HG03342 (cell line): ENCODE measurements at regions not wholly inside any gene's neighbourhood (a gene's known extent, or its start where the extent isn't known, plus 50 kb on each side); places are given as distances from the start of the nearest gene placed in this dataset.

Source experiments
- ATAC-seq: cut with Tn5 transposase; IDR thresholded peaks from one replicate; pipeline ENCODE4 v1.9.1; 2021; ENCODE audit warnings: mild to moderate bottlenecking, moderate library complexity; ENCODE audit not compliant: unreplicated experiment

DNA sequence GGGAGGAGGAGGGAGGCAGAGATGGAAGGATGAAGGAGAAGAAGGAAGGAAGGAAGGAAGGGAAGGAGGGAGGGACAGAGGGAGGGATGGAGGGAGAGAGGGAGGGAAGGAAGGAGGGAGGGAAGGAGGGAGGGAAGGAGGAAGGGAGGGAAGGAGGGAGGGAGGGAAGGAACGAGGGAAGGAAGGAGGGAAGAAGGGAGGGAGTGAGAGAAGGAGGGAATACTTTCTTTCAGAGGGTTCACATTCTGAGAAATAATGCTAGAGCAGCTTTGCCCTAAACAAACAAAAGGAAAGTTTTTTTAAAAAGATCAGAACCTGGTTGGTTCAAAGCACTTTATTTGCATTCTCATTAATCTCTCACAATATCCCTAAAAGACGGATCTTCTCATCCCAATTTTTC is 96.1 kb upstream of the NXT1 start:
- ATAC-seq: no peak

DNA sequence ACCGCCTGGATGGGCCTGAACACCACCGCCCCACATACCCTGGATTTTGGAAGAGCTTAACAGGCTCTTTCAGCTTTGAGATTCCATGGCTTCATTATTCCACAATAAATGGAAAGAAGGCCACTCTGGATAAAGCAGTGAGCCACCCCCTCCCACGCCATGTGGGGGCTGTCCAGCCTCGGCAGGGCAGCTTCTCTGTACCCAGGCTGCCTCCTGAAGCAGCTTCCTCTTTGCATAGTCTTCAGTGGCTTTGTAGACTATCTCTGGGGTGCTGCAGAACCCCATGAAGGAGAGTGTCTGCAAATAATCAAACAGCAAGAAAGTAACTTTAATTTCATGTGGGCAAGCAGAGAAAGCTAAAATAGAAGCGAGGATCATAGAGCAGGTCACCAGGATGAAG is 96.6 kb upstream of the NXT1 start:
- no peak for ATAC-seq

DNA sequence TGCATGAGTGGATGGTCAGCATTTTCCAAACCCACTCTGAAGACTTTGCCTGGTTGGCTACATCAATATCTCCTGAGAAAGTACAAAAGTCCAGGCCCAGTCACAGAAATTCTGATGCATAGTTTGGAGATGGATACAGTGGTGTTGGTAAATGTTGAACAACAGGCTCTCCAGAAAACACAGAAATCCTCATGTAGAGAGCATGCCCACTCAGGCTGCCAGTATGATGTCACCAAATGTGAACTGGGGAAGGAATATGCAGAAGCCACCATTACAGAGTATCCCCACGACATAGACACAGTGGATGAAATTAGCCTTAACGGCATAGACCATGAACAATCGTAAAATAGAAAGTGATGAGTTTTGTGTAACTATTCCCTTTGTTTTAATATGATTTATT is 97.1 kb upstream of the NXT1 start:
- no peak for ATAC-seq

DNA sequence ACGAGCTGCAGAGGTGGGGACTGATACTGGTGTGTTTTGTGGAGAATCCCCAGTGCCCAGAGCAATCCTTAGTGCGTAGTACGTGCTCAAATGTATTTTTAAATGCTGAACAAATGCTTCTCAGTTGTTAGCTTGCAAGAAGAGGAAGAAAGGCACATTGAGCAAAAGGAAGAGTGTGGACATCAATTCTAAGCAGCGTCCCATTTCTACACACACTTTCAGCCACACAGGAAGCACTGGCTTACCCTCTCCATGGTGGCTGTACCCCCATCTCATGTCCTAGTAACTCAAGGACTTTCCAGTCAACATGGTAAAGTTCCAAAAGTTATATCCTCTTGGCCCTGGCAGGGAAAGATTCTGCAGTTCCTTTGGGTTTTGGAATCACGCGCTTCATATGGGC is 98.8 kb upstream of the NXT1 start:
- no peak for ATAC-seq

DNA sequence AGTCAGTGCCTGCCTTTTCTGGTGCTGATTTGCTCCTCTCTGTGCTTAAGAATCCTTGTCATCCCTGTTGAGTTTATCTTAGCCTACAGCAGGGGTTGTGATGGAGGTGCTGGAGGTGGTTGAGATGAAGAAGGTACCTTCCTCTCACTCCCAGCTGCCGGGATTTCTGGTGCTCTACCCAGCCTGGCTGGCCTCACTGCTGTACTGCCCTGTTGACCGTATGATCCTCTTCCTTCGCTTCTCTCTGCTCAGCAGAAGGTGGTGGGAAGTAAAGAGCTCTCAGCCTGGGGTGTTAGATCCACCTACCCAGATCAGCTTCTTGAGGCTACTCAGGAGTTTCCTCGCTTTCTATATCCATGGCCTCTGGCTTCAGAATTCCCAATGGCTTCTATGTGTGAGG is 101.0 kb upstream of the NXT1 start:
- no peak for ATAC-seq

DNA sequence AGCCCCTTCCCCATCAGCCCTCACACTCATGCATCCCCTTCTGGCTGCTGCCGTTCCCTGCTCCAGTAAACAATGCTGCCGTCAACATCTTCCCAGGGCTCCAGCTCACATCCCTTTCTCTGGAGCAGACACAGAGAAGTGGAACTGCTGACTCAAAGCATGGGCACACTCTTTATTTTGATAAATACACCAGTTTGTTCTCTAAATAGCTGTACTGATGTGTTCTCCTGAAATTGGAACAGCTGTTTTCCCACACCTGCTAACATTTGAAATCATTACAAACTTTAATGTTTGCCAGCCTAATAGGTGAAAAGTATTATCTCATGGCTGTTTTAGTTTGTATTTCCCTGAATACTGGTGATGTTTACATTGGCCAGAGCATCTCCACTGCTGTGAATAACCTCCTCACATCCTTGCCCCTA is 102.1 kb upstream of the NXT1 start:
- ATAC-seq: no peak

DNA sequence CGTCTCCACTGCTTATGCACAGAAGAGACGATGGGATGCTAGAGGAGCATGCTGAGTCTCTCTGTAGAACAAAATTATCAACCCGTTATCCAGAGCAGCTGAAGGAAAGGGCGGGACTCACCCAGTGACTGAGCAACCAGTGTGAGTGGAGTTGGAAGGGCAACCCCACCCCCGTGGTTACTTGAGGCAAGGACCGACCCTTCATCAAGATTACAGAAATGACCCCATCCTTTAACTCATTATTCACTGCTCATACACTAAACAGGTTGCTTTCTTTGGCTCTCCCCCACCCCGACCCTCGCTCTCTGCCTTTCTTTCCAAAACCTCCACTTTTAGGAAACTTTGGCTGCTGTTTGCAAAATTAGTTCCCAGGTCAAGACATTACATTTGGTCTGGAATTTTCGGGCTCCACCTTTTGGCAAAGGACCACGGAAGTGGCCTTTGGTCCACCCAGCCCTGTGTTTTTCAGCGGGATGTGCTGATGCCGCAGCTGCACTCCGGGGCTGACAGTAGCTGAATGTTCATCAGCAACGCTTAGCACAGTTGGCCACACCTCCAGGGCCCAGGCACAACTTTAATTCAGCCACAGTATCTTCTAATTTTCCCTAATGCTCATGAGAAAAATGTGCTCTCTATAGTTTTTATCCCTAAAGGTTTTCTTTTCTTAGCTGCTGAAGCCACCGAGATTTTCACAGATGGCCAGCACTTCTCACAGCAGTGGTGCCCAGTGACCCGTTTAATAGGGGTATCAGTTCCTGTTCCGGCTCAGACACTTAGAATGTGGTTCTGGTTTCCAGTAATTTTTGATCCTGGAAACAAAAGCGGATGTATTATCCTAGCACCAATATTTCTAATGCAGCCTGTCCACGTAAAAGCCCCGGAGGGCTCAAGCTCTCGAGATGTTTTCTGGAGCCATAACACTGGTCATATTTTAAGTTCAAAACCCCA is 103.6 kb upstream of the NXT1 start:
- no peak for ATAC-seq

DNA sequence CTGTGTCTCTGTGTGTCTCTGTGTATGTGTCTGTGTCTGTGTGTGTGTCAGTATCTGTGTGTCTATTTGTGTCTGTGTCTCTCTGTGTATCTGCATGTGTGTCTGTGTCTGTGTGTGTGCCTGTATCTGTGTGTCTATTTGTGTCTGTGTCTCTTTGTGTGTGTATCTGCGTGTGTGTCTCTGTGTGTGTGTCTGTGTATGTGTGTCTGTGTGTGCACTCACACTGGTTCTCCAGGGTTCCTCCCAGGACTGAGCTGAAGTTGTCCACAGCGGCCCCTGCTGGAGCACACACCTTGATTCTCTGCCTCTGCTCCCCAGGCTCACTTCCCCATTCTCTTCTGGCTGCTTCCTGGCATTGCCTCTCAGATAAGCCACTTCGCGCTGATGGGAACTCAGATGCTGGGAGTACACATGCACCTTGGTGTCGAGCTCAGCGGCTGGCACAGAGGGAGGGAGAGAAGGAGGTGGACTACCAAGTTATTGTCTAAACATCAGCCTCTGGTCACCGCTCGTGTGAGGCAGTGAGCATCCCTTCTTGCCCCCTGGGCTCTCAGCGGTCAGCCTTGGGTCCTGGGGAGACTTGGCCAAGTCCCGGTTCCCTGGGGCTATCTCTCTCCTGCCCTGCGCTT is 104.9 kb upstream of the NXT1 start:
- ATAC-seq: peak; percentile 93

DNA sequence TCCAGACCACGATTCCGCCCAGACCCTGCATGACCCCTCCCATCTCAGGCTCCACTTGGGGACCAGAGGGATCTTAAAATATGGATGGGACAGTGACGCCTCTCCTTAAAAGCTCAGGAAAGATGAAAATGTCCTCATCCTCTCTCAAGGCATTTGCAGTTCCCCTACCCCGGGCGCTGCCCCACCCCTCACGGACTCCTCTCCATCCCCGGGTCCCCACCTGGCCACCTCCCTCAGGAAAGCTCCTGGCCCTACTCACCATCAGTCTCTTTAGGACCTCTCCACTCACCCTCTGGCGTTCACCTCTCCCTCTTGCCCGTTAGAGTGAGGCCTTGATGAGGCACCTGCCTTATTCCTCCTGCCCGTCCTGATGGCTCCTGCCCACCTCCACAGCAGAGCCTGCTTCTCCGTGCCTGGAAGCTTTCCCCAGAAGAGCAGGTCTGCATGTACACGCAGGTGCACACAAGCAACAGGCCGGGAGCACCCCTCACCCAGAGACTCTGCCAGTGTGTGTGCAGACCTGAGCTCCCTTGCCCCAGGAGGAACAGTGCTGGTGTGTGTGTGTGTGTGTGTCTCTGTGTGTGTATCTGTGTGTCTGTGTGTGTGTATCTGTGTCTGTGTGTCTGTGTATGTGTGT is 105.6 kb upstream of the NXT1 start:
- no peak for ATAC-seq

DNA sequence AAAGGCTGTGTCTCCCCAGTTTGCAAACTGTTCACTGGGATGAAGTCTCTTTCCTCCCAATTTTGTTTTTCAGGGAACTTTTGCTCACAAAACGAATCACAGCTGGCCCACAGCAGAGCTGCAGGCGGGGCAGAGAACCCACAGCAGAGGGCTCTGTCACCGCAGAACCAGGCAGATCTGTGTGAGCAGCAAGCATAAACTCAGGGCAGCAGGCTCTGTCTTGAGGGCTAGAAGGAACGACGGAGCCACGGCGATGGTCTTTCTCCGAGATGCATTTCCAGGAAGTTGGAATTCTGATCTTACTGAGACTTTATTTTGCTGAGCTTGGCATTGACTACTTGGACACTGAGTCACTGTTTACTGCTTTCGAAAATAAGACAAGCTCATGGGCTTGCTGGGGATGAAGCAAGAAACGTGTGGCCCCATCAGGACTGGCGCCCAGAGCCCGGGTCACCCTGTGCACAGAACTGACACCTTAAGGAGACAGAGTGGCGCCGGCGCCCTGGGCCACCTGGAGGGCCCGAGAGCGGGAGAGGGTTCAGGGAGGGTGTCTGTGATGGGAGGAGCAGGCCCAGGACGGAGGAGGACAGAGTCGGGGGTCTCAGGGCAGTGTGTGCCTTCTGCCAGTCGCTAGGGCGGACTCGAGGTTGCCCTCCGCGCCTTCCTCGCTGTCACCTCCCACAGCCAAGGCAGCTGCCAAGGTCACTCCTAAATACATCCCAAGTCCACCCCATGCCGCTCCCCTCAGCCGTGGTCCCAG is 106.3 kb upstream of the NXT1 start:
- ATAC-seq: no peak

DNA sequence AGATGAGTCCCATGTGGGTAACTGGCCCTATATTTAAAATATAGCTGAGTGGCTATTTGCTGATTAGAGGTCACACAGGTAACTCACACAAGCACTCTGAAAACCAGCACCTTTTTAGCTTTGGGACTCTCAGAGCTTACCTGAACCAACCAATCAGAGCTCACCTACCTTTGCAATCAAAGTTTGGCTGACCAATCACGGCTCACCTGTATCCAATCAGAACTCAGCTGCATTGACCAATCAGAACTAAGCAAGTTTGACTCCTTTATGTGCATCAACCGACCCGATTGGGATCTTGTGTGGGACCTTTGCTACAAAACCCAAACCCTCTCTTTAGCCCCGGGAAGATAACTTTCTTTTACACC is 106.8 kb upstream of the NXT1 start:
- no peak for ATAC-seq

DNA sequence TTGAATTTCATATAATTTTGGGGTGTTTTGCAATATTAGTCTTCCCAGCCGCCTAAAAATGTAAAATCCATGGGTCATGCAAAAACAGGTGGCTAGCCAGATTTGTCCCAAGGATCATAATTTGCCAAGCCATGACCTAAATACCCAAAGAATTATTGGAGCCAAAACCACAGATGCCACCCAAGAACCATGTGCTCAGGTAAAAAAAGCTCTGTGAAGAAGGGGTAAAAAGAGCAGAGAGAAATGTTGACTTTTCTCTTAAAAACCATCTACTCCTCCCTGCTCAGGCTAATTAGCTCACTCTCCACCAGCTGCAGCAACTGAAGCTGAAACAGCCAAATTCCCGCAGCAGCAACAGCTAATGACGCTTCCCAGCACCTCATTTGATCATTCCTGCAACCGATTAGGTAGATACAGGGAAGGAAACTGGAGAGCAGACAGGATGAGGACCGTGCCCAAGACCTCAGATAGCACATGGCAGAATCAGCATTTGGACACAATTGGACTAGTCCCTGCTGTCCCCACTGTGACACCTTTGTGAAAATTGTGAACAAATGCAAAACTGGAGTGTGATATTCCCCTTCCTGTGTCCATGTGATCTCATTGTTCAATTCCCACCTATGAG is 107.9 kb upstream of the NXT1 start:
- ATAC-seq: no peak

DNA sequence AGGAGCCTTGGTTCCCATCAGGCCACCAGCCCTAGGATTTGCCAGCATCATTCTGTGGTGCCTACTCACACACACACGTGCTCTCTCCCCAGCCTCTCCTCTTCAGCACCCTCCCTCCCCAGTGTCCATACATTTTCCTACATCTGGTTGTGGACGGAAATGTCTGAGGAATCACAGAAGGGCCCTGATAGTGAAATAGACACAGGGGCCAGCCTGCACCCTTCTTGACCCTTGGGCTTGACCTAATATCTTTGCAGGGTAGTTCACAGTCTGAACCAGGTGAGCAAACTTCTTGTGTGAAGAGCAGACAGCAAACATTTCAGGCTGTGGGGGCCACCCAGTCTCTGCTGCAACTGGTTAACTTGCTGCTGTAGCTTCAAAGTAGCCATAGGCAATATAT is 108.5 kb upstream of the NXT1 start:
- ATAC-seq: no peak

DNA sequence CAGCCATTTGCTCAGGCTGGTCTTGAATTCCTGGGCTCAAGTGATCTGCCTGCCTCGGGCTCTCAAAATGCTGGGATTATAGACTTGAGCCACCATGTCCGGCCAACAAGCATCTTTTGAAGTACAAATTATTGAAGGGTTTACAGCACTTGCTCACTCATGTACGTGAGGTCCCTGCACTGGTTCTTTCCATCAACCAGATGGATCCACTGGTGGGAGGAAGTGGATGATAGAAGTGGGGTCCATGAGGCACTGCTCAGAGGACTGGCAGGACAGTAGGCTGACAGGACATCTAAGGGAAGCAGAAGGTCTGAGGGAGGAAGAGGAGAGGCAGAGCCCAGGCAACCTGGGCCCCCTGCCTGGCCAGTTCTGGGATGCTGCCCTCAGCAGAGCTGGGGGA is 109.2 kb upstream of the NXT1 start:
- ATAC-seq: no peak

DNA sequence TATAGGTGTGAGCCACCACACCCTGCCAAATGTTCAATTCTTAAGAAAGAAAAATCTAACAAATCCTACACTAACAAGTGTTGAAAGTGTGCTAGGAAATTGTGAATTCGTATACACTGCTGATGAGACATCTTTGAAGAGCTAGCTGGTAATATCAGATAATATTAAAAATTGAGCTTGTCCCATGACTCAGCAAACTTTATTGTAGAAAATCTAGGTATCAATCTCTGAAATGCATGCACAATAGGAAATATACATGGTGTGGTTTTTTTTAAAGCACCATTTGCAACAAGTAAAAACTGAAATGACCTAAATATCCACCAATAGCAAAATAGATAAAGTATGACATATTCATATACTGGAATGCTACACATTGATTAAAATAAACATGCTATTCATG is 110.1 kb upstream of the NXT1 start:
- ATAC-seq: no peak

DNA sequence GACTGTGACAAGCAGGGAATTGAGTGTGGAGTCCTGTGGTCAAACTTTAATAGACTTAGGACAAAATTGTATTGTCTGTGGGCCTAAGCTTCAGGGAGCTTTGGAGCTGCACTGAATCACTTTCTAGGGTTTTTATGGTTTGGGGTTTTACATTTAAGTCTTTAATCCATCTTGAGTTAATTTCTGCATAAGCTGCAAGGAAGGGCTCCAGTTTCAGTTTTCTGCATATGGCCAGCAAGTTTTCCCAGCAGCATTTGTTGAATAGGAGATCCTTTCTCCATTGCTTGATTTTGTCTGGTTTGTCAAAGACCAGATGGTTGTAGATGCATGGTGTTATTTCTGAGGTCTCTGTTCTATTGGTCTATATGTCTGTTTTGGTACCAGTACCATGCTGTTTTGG is 113.4 kb upstream of the NXT1 start:
- ATAC-seq: no peak

DNA sequence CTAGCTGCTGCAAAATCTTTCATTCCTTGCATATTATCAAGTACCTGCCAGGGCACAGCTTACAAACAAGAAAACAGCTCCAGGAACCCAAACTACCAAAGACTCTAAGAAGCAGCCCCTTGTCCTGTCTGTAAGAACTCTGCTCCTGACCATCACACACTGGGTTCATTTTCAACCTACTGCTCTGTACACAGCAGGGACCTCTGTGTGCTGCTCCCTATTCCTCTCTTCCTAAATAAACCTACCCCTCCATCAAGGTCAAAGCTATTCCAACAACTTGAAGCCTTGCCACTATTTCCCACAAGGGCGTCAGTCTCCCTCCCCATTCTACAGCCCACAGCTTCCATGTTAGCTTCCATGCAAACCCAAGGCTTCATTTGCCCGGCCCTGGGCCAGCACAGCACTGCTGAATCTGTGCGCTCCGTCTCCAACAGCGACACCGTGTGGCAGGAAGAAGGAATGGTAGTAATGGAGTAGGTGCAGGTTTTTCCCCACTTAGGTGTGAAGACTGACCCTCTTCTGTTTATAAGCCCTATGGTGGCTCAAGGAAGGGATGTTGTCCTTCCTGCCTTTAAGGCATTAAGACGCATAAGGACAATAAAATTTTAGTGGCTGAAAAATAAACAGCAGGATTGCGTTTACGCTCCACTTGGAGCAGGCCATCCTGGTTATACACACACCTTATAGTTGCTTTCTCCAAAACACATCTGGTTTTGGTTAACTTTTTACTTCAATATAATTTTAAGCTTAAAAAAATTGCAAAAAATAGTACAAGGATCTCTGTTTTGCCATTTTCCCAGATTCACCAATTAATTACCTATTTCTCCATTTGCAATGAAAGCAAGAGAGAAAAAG is 115.2 kb upstream of the NXT1 start:
- ATAC-seq: peak; percentile 61

DNA sequence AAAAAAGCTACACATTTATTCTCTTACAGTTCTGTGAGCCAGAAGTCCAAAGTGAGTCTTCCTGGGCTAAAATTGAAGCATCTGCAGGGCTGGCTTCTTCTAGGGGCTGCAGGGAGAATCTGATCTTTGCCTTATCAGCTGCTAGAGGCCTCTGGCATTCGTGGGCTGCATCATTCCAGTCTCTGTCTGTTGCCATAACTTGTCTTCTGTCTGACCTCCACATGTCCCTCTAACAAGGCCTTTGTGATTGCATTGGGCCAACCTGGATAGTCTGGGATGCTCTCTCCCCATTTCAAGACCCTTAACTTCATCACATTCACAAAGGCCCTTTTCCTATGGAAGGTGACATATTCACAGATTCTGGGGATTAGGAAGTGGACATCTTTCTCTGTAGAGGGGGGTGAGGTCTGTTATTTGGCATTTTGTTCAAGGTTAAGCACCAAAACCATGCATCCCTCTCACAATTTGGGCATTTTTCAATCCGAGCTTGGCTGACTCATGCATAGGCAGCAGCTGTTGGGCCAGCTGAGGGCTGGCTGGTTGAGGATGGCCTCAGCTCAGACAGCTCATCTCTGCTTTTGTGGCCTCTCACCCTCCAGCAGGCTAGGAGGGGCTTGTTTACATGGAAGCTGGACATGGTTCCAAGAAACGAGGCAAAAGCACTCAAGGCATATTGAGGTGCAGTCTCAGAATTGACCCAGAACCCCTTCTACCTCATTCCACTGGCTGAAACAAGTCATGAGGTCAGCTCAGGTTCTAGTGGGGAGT is 116.1 kb upstream of the NXT1 start:
- ATAC-seq: no peak

DNA sequence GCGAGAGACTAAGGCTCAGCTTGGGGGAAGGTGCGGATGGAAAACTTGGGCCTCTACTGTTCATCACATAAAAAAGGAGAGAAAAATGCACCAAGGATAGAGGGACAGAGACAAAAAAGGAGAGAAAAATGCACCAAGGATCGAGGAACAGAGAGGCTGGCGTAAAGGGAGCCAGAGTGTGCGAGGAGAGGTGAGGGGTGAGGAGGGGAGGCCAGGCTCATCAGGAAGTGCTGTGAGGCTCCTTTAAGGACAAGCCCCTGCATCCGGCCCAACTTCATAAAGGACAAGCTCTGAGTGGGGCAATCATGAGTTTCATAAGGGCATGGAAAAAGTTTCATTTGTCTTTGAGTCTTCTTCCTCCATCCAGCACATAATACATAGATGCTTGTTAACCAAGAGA is 117.2 kb upstream of the NXT1 start:
- no peak for ATAC-seq
